ENCODE measurements at regions not wholly inside any gene's neighbourhood (a gene's known extent, or its start where the extent isn't known, plus 50 kb on each side); places are given as distances from the start of the nearest gene placed in this dataset.

DNA sequence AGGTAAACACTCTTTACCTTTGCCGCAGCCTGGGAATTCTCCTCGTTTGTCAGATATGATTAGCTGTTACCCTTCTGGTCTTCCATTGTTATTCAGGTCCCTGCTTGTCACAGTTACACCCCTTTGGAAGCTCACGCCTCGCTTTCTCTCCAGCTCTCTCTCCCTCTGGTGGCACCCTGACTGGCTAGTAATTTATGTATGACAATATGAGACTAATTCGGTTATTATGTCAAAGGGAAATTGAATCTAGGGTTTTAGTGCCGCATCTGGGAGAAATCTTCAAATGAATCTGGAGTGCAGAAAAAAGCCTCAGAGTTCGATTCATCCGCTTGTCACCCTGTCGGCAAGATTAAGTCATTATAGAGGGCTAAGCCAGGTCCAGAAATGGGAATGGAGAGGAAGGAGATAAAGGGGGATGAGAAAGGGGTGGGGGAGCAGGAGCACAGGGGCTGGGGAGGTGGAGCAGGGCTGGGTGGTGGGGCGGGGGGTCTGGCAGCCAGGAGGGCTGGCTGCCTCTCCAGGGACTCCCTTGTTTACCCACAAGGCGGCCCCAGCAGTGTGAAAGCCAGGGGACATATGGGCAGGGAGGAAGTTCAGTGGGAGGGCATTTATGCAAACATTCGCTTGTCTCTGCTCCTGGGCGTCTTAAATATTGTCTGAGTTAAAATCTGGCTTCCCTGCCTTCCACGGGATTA is 179.0 kb upstream of the NECTIN1 start:
- TF ChIP-seq TAF1 (conservative IDR thresholded peaks at IDR 0.05) (no peak), RAD21 (IDR thresholded peaks at IDR 0.05) (no peak), SP1 (IDR thresholded peaks at IDR 0.05) (no peak)
- TF ChIP-seq, protein P1, sequence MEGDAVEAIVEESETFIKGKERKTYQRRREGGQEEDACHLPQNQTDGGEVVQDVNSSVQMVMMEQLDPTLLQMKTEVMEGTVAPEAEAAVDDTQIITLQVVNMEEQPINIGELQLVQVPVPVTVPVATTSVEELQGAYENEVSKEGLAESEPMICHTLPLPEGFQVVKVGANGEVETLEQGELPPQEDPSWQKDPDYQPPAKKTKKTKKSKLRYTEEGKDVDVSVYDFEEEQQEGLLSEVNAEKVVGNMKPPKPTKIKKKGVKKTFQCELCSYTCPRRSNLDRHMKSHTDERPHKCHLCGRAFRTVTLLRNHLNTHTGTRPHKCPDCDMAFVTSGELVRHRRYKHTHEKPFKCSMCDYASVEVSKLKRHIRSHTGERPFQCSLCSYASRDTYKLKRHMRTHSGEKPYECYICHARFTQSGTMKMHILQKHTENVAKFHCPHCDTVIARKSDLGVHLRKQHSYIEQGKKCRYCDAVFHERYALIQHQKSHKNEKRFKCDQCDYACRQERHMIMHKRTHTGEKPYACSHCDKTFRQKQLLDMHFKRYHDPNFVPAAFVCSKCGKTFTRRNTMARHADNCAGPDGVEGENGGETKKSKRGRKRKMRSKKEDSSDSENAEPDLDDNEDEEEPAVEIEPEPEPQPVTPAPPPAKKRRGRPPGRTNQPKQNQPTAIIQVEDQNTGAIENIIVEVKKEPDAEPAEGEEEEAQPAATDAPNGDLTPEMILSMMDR (IDR thresholded peaks at IDR 0.05; ENCODE audit: low read depth, low read length, missing input control) = no peak

Data from liver (tissue), 3 donors.